ENCODE measurements at regions not wholly inside any gene's neighbourhood (a gene's known extent, or its start where the extent isn't known, plus 50 kb on each side); places are given as distances from the start of the nearest gene placed in this dataset.

GRCh38 chr14:65252482-65253255, 150.4 kb upstream of the MAX start:
- no peak for DNase-seq

- no peak for DNase-seq
Observed at GRCh38 chr14:65255029-65255545, 152.8 kb upstream of the MAX start.

GRCh38 chr14:65255583-65256461, 153.5 kb upstream of the MAX start:
- DNase-seq: peak; percentile 63

GRCh38 chr14:65256714-65257113, 154.4 kb upstream of the MAX start:
- no peak for DNase-seq

- DNase-seq: no peak
Observed at GRCh38 chr14:65257425-65257824, 155.1 kb upstream of the FUT8 start.

- DNase-seq: no peak
Observed at GRCh38 chr14:65258391-65258790, 154.1 kb upstream of the FUT8 start.

GRCh38 chr14:65259000-65259399, 153.5 kb upstream of the FUT8 start:
- no peak for DNase-seq

GRCh38 chr14:65260786-65261185, 151.7 kb upstream of the FUT8 start:
- no peak for DNase-seq

GRCh38 chr14:65261425-65261920, 151.1 kb upstream of the FUT8 start:
- no peak for DNase-seq

GRCh38 chr14:65261946-65262345, 150.6 kb upstream of the FUT8 start:
- no peak for DNase-seq

GRCh38 chr14:65263177-65263788, 149.2 kb upstream of the FUT8 start:
- no peak for DNase-seq

- no peak for DNase-seq
Observed at GRCh38 chr14:65267856-65268255, 144.7 kb upstream of the FUT8 start.

- no peak for DNase-seq
Observed at GRCh38 chr14:65268594-65268993, 143.9 kb upstream of the FUT8 start.

GRCh38 chr14:65269732-65270131, 142.8 kb upstream of the FUT8 start:
- no peak for DNase-seq

GRCh38 chr14:65277027-65277426, 135.5 kb upstream of the FUT8 start:
- DNase-seq: no peak

GRCh38 chr14:65277580-65278270, 134.8 kb upstream of the FUT8 start:
- no peak for DNase-seq

- DNase-seq: no peak
Observed at GRCh38 chr14:65278589-65278988, 133.9 kb upstream of the FUT8 start.

- DNase-seq: no peak
Observed at GRCh38 chr14:65279510-65279909, 133.0 kb upstream of the FUT8 start.

- no peak for DNase-seq
Observed at GRCh38 chr14:65279958-65280357, 132.6 kb upstream of the FUT8 start.

GRCh38 chr14:65280653-65281052, 131.9 kb upstream of the FUT8 start:
- DNase-seq: no peak

- no peak for DNase-seq
Observed at GRCh38 chr14:65281991-65282895, 130.3 kb upstream of the FUT8 start.

- no peak for DNase-seq
Observed at GRCh38 chr14:65282896-65283253, 129.7 kb upstream of the FUT8 start.
